ENCODE measurements at regions not wholly inside any gene's neighbourhood (a gene's known extent, or its start where the extent isn't known, plus 50 kb on each side); places are given as distances from the start of the nearest gene placed in this dataset.

GRCh38 chr2:71823526-71823925, 324.1 kb downstream of the CYP26B1 start:
- no peaks in the 10 kb centered on the region for H3K36me3 Mint-ChIP-seq (ENCODE audit: low read depth)
- no peak overlapping the region for H3K27ac Mint-ChIP-seq
- no peaks in the 10 kb centered on the region for H3K4me1 Mint-ChIP-seq (ENCODE audit: low read depth)
- peaks cover 9% of the 10 kb centered on the region for H3K9me3 Mint-ChIP-seq
- H3K4me3 Mint-ChIP-seq: no peak overlapping the region
- intact Hi-C loops (cut with micrococcal nuclease): no loop called here
- peaks cover 4% of the 10 kb centered on the region for H3K27me3 Mint-ChIP-seq

GRCh38 chr2:71822463-71822862, 325.2 kb downstream of the CYP26B1 start:
- Mint-ChIP-seq H3K4me1 (ENCODE audit: low read depth) (no peaks in the 10 kb centered on the region), H3K36me3 (ENCODE audit: low read depth) (no peaks in the 10 kb centered on the region), H3K4me3 (no peak overlapping the region), H3K27ac (no peak overlapping the region), H3K27me3 (peaks cover 5% of the 10 kb centered on the region), H3K9me3 (peaks cover 9% of the 10 kb centered on the region)
- intact Hi-C loops (cut with micrococcal nuclease): no loop called here

- Mint-ChIP-seq H3K36me3 (ENCODE audit: low read depth) (no peaks in the 10 kb centered on the region), H3K27ac (no peak overlapping the region), H3K27me3 (peaks cover 5% of the 10 kb centered on the region), H3K4me3 (no peak overlapping the region), H3K4me1 (ENCODE audit: low read depth) (no peaks in the 10 kb centered on the region), H3K9me3 (peaks cover 9% of the 10 kb centered on the region)
- intact Hi-C loops (cut with micrococcal nuclease): no loop called here
Measured at GRCh38 chr2:71821856-71822255, 325.8 kb downstream of the CYP26B1 start.

- Mint-ChIP-seq H3K36me3 (ENCODE audit: low read depth) (no peaks in the 10 kb centered on the region), H3K27ac (no peak overlapping the region), H3K4me3 (no peak overlapping the region), H3K9me3 (no peaks in the 10 kb centered on the region), H3K27me3 (peaks cover 3% of the 10 kb centered on the region), H3K4me1 (ENCODE audit: low read depth) (no peaks in the 10 kb centered on the region)
- intact Hi-C loops (cut with micrococcal nuclease): no loop called here
Measured at GRCh38 chr2:71816815-71817214, 330.8 kb downstream of the CYP26B1 start.

- intact Hi-C loops (cut with micrococcal nuclease): no loop called here
- no peaks in the 10 kb centered on the region for H3K9me3 Mint-ChIP-seq
- peaks cover 3% of the 10 kb centered on the region for H3K27me3 Mint-ChIP-seq
- H3K36me3 Mint-ChIP-seq (ENCODE audit: low read depth): no peaks in the 10 kb centered on the region
- no peaks in the 10 kb centered on the region for H3K4me1 Mint-ChIP-seq (ENCODE audit: low read depth)
- H3K27ac Mint-ChIP-seq: no peak overlapping the region
- H3K4me3 Mint-ChIP-seq: no peak overlapping the region
Measured at GRCh38 chr2:71815701-71816474, 331.8 kb downstream of the CYP26B1 start.

GRCh38 chr2:71814885-71815284, 332.8 kb downstream of the CYP26B1 start:
- Mint-ChIP-seq H3K4me1 (ENCODE audit: low read depth) (no peaks in the 10 kb centered on the region), H3K4me3 (no peak overlapping the region), H3K36me3 (ENCODE audit: low read depth) (no peaks in the 10 kb centered on the region), H3K27me3 (peaks cover 3% of the 10 kb centered on the region), H3K27ac (no peak overlapping the region), H3K9me3 (no peaks in the 10 kb centered on the region)
- intact Hi-C loops (cut with micrococcal nuclease): no loop called here

- H3K4me3 Mint-ChIP-seq: no peak overlapping the region
- no peaks in the 10 kb centered on the region for H3K36me3 Mint-ChIP-seq (ENCODE audit: low read depth)
- no peak overlapping the region for H3K27ac Mint-ChIP-seq
- intact Hi-C loops (cut with micrococcal nuclease): no loop called here
- H3K27me3 Mint-ChIP-seq: peaks cover 3% of the 10 kb centered on the region
- H3K4me1 Mint-ChIP-seq (ENCODE audit: low read depth): no peaks in the 10 kb centered on the region
- no peaks in the 10 kb centered on the region for H3K9me3 Mint-ChIP-seq
Measured at GRCh38 chr2:71813807-71814470, 333.7 kb downstream of the CYP26B1 start.

- H3K4me3 Mint-ChIP-seq: no peak overlapping the region
- H3K9me3 Mint-ChIP-seq: no peaks in the 10 kb centered on the region
- H3K27ac Mint-ChIP-seq: no peak overlapping the region
- intact Hi-C loops (cut with micrococcal nuclease): no loop called here
- H3K36me3 Mint-ChIP-seq (ENCODE audit: low read depth): no peaks in the 10 kb centered on the region
- no peaks in the 10 kb centered on the region for H3K4me1 Mint-ChIP-seq (ENCODE audit: low read depth)
- H3K27me3 Mint-ChIP-seq: peaks cover 3% of the 10 kb centered on the region
Measured at GRCh38 chr2:71813315-71813714, 334.3 kb downstream of the CYP26B1 start.

- no peaks in the 10 kb centered on the region for H3K9me3 Mint-ChIP-seq
- H3K4me3 Mint-ChIP-seq: no peak overlapping the region
- intact Hi-C loops (cut with micrococcal nuclease): no loop called here
- no peaks in the 10 kb centered on the region for H3K4me1 Mint-ChIP-seq (ENCODE audit: low read depth)
- H3K36me3 Mint-ChIP-seq (ENCODE audit: low read depth): no peaks in the 10 kb centered on the region
- H3K27me3 Mint-ChIP-seq: peaks cover 1% of the 10 kb centered on the region
- H3K27ac Mint-ChIP-seq: no peak overlapping the region
Measured at GRCh38 chr2:71812736-71813135, 334.9 kb downstream of the CYP26B1 start.

- no peak overlapping the region for H3K4me3 Mint-ChIP-seq
- peaks cover 1% of the 10 kb centered on the region for H3K27me3 Mint-ChIP-seq
- H3K4me1 Mint-ChIP-seq (ENCODE audit: low read depth): no peaks in the 10 kb centered on the region
- H3K27ac Mint-ChIP-seq: no peak overlapping the region
- no peaks in the 10 kb centered on the region for H3K9me3 Mint-ChIP-seq
- intact Hi-C loops (cut with micrococcal nuclease): no loop called here
- no peaks in the 10 kb centered on the region for H3K36me3 Mint-ChIP-seq (ENCODE audit: low read depth)
Measured at GRCh38 chr2:71811726-71812125, 335.9 kb downstream of the CYP26B1 start.

GRCh38 chr2:71811157-71811556, 336.5 kb downstream of the CYP26B1 start:
- H3K9me3 Mint-ChIP-seq: no peaks in the 10 kb centered on the region
- H3K4me3 Mint-ChIP-seq: no peak overlapping the region
- H3K4me1 Mint-ChIP-seq (ENCODE audit: low read depth): no peaks in the 10 kb centered on the region
- peaks cover 1% of the 10 kb centered on the region for H3K27me3 Mint-ChIP-seq
- intact Hi-C loops (cut with micrococcal nuclease): no loop called here
- no peaks in the 10 kb centered on the region for H3K36me3 Mint-ChIP-seq (ENCODE audit: low read depth)
- H3K27ac Mint-ChIP-seq: no peak overlapping the region

GRCh38 chr2:71807581-71808451, 339.8 kb downstream of the CYP26B1 start:
- no peaks in the 10 kb centered on the region for H3K36me3 Mint-ChIP-seq (ENCODE audit: low read depth)
- no peaks in the 10 kb centered on the region for H3K9me3 Mint-ChIP-seq
- H3K27me3 Mint-ChIP-seq: peaks cover 2% of the 10 kb centered on the region
- H3K4me3 Mint-ChIP-seq: no peak overlapping the region
- intact Hi-C loops (cut with micrococcal nuclease): no loop called here
- H3K4me1 Mint-ChIP-seq (ENCODE audit: low read depth): no peaks in the 10 kb centered on the region
- H3K27ac Mint-ChIP-seq: no peak overlapping the region

- H3K4me1 Mint-ChIP-seq (ENCODE audit: low read depth): no peaks in the 10 kb centered on the region
- no peaks in the 10 kb centered on the region for H3K36me3 Mint-ChIP-seq (ENCODE audit: low read depth)
- H3K27me3 Mint-ChIP-seq: peaks cover 2% of the 10 kb centered on the region
- no peak overlapping the region for H3K27ac Mint-ChIP-seq
- H3K4me3 Mint-ChIP-seq: no peak overlapping the region
- H3K9me3 Mint-ChIP-seq: no peaks in the 10 kb centered on the region
- intact Hi-C loops (cut with micrococcal nuclease): no loop called here
Measured at GRCh38 chr2:71806432-71806831, 341.2 kb downstream of the CYP26B1 start.

GRCh38 chr2:71804281-71804751, 343.3 kb downstream of the CYP26B1 start:
- Mint-ChIP-seq H3K4me1 (ENCODE audit: low read depth) (no peaks in the 10 kb centered on the region), H3K27ac (no peak overlapping the region), H3K9me3 (no peaks in the 10 kb centered on the region), H3K4me3 (no peak overlapping the region), H3K27me3 (peaks cover 2% of the 10 kb centered on the region), H3K36me3 (ENCODE audit: low read depth) (no peaks in the 10 kb centered on the region)
- intact Hi-C loops (cut with micrococcal nuclease): no loop called here
